K562 (cell line): ENCODE measurements at regions not wholly inside any gene's neighbourhood (a gene's known extent, or its start where the extent isn't known, plus 50 kb on each side); places are given as distances from the start of the nearest gene placed in this dataset.

ENCODE experiments used
- ELF2 ChIP-seq: fragments of 250-450 bp; sonication (Bioruptor Pico); IDR thresholded peaks from 2 replicates; pipeline ENCODE4 v1.5.0; 2021; ENCODE audit warnings: mild to moderate bottlenecking
- ETV6 ChIP-seq, 3 experiments: fragments of 150-350 bp in 1 of 3; sonication (generic) in 1 of 3; formaldehyde crosslinking in 1 of 3; IDR thresholded peaks; 2 replicates each; pipeline versions ENCODE4 v1.6.1 to v1.8.0; 2014 to 2022; ENCODE audit warnings: borderline replicate concordance in 2 of 3, low read depth in 2 of 3, antibody characterized with exemption in 1 of 3, low read length in 1 of 3, mild to moderate bottlenecking in 1 of 3, missing genetic modification reagents in 1 of 3
- FOXM1 ChIP-seq, 2 experiments: fragments of 450-650 bp in 1 of 2; sonication (generic) in 1 of 2; formaldehyde crosslinking in 1 of 2; IDR thresholded peaks; 2 replicates each; pipeline versions ENCODE4 v1.6.1 to v1.9.0; 2017 to 2022; ENCODE audit warnings: low read depth in 2 of 2, mild to moderate bottlenecking in 2 of 2, missing genetic modification reagents in 1 of 2, moderate library complexity in 1 of 2
- JUND ChIP-seq, 2 experiments: IDR thresholded peaks; 2 replicates in 1 of 2; 3 replicates in 1 of 2; pipeline ENCODE4 v1.6.1; 2011; ENCODE audit warnings: borderline replicate concordance in 2 of 2, low read depth in 2 of 2, low read length in 2 of 2, improper control_type of control experiment in 1 of 2, missing biosample characterization in 1 of 2, missing genetic modification characterization in 1 of 2, missing genetic modification reagents in 1 of 2
- PML ChIP-seq: IDR thresholded peaks from 2 replicates; pipeline ENCODE4 v1.6.1; 2012; ENCODE audit warnings: low read length, inconsistent platforms
- RFX5 ChIP-seq: IDR thresholded peaks from 2 replicates; pipeline ENCODE4 v1.6.1; 2011; ENCODE audit warnings: low read depth, mild to moderate bottlenecking, improper control_type of control experiment, low read length
- SMAD3 ChIP-seq: fragments of 450-650 bp; formaldehyde crosslinking; conservative IDR thresholded peaks from 2 replicates; pipeline ENCODE4 v1.4.0; 2020; ENCODE audit warnings: mild to moderate bottlenecking
- STAT6 ChIP-seq: sonication (generic); formaldehyde crosslinking; IDR thresholded peaks from 2 replicates; pipeline ENCODE4 v1.8.1; 2023; ENCODE audit warnings: mild to moderate bottlenecking, missing genetic modification reagents
- TCF7L2 ChIP-seq: fragments of 150-350 bp; IDR thresholded peaks from 2 replicates; pipeline ENCODE4 v1.6.1; 2016; ENCODE audit warnings: low read depth, mild to moderate bottlenecking, low read length, moderate library complexity
- ZNF449 ChIP-seq: fragments of 250-450 bp; sonication (Bioruptor Pico); IDR thresholded peaks from 2 replicates; pipeline ENCODE4 v1.8.0; 2022; ENCODE audit warnings: moderate library complexity, mild to moderate bottlenecking, inconsistent platforms
- TF ChIP-seq, protein P1 (sequence below), 3 experiments: IDR thresholded peaks in 2 of 3; conservative IDR thresholded peaks in 1 of 3; 2 replicates each; pipeline ENCODE4 v1.5.1; 2011 to 2012; ENCODE audit warnings: low read length in 3 of 3, mild to moderate bottlenecking in 3 of 3, control low read depth in 2 of 3, improper control_type of control experiment in 1 of 3, inconsistent platforms in 1 of 3, low read depth in 1 of 3, mixed read lengths in 1 of 3, moderate library complexity in 1 of 3; ENCODE audit not compliant: insufficient read depth in 2 of 3
- TF ChIP-seq, protein P2 (sequence below), 3 experiments: fragments of 200-800 bp in 1 of 3; fragments of 250-450 bp in 1 of 3; fragments of 450-650 bp in 1 of 3; sonication (Bioruptor Pico) in 1 of 3; sonication (Bioruptor generic) in 1 of 3; formaldehyde crosslinking in 1 of 3; IDR thresholded peaks; 2 replicates each; pipeline versions ENCODE4 v1.6.1 to v1.8.0; 2016 to 2022; ENCODE audit warnings: mild to moderate bottlenecking in 2 of 3, missing genetic modification characterization in 2 of 3, missing compliant biosample characterization in 1 of 3, moderate library complexity in 1 of 3
- TF ChIP-seq, protein P3 (sequence below): fragments of 450-650 bp; IDR thresholded peaks from 2 replicates; pipeline ENCODE4 v1.6.1; 2016; ENCODE audit warnings: missing biosample characterization, missing genetic modification characterization

- TF ChIP-seq, protein P1, sequence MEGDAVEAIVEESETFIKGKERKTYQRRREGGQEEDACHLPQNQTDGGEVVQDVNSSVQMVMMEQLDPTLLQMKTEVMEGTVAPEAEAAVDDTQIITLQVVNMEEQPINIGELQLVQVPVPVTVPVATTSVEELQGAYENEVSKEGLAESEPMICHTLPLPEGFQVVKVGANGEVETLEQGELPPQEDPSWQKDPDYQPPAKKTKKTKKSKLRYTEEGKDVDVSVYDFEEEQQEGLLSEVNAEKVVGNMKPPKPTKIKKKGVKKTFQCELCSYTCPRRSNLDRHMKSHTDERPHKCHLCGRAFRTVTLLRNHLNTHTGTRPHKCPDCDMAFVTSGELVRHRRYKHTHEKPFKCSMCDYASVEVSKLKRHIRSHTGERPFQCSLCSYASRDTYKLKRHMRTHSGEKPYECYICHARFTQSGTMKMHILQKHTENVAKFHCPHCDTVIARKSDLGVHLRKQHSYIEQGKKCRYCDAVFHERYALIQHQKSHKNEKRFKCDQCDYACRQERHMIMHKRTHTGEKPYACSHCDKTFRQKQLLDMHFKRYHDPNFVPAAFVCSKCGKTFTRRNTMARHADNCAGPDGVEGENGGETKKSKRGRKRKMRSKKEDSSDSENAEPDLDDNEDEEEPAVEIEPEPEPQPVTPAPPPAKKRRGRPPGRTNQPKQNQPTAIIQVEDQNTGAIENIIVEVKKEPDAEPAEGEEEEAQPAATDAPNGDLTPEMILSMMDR (IDR thresholded peaks at IDR 0.05 in 2 of 3, conservative IDR thresholded peaks at IDR 0.05 in 1 of 3; ENCODE audit: insufficient read depth in 2 of 3, low read depth in 1 of 3, low read length in 3 of 3), result no peak
- TF ChIP-seq SMAD3, result no peak
- TF ChIP-seq JUND (IDR thresholded peaks at IDR 0.05; ENCODE audit: borderline replicate concordance, low read depth, low read length), result no peak
- TF ChIP-seq JUND (tag; IDR thresholded peaks at IDR 0.05; ENCODE audit: borderline replicate concordance, low read depth, low read length), result no peak
- TF ChIP-seq ELF2 (CRISPR knock-in tag), result no peak
- TF ChIP-seq ZNF449 (CRISPR knock-in tag), result no peak
- TF ChIP-seq FOXM1 (IDR thresholded peaks at IDR 0.05; ENCODE audit: low read depth), result no peak
- no peak for TF ChIP-seq FOXM1 (CRISPR knock-in tag; IDR thresholded peaks at IDR 0.05; ENCODE audit: low read depth)
- no peak for TF ChIP-seq RFX5
- TF ChIP-seq, protein P2, sequence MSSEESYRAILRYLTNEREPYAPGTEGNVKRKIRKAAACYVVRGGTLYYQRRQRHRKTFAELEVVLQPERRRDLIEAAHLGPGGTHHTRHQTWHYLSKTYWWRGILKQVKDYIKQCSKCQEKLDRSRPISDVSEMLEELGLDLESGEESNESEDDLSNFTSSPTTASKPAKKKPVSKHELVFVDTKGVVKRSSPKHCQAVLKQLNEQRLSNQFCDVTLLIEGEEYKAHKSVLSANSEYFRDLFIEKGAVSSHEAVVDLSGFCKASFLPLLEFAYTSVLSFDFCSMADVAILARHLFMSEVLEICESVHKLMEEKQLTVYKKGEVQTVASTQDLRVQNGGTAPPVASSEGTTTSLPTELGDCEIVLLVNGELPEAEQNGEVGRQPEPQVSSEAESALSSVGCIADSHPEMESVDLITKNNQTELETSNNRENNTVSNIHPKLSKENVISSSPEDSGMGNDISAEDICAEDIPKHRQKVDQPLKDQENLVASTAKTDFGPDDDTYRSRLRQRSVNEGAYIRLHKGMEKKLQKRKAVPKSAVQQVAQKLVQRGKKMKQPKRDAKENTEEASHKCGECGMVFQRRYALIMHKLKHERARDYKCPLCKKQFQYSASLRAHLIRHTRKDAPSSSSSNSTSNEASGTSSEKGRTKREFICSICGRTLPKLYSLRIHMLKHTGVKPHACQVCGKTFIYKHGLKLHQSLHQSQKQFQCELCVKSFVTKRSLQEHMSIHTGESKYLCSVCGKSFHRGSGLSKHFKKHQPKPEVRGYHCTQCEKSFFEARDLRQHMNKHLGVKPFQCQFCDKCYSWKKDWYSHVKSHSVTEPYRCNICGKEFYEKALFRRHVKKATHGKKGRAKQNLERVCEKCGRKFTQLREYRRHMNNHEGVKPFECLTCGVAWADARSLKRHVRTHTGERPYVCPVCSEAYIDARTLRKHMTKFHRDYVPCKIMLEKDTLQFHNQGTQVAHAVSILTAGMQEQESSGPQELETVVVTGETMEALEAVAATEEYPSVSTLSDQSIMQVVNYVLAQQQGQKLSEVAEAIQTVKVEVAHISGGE (CRISPR knock-in tag; IDR thresholded peaks at IDR 0.05), result no peak
- no peak for TF ChIP-seq PML
- TF ChIP-seq STAT6 (CRISPR knock-in tag), result no peak
- TF ChIP-seq ETV6 (IDR thresholded peaks at IDR 0.05; ENCODE audit: borderline replicate concordance in 1 of 2, low read depth in 2 of 2, low read length in 1 of 2), result no peak
- no peak for TF ChIP-seq ETV6 (CRISPR knock-in tag; IDR thresholded peaks at IDR 0.05; ENCODE audit: borderline replicate concordance)
- no peak for TF ChIP-seq TCF7L2
- TF ChIP-seq, protein P3, sequence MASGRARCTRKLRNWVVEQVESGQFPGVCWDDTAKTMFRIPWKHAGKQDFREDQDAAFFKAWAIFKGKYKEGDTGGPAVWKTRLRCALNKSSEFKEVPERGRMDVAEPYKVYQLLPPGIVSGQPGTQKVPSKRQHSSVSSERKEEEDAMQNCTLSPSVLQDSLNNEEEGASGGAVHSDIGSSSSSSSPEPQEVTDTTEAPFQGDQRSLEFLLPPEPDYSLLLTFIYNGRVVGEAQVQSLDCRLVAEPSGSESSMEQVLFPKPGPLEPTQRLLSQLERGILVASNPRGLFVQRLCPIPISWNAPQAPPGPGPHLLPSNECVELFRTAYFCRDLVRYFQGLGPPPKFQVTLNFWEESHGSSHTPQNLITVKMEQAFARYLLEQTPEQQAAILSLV (tag), result no peak
Measured at GRCh38 chr4:151931563-151931962, 170.8 kb upstream of the GATB start.
